WTC11 (cell line): ENCODE measurements at regions not wholly inside any gene's neighbourhood (a gene's known extent, or its start where the extent isn't known, plus 50 kb on each side); places are given as distances from the start of the nearest gene placed in this dataset.

Experiments used
- CREM ChIP-seq: sonication (generic); formaldehyde crosslinking; IDR thresholded peaks from 2 replicates; pipeline ENCODE4 v1.8.1; 2022; ENCODE audit warnings: mild to moderate bottlenecking, missing genetic modification reagents, moderate library complexity
- ESRRA ChIP-seq: sonication (generic); formaldehyde crosslinking; IDR thresholded peaks from 2 replicates; pipeline ENCODE4 v1.8.1; 2022; ENCODE audit warnings: mild to moderate bottlenecking, missing genetic modification reagents, borderline replicate concordance
- TP53 ChIP-seq: sonication (generic); formaldehyde crosslinking; IDR thresholded peaks from 2 replicates; pipeline ENCODE4 v1.8.1; 2023; ENCODE audit warnings: mild to moderate bottlenecking, missing genetic modification reagents
- ZNF671 ChIP-seq: fragments of 250-450 bp; sonication (Bioruptor Pico); IDR thresholded peaks from 2 replicates; pipeline ENCODE4 v1.8.0; 2021; ENCODE audit warnings: mild to moderate bottlenecking
- TF ChIP-seq, protein P1 (sequence below): fragments of 200-600 bp; IDR thresholded peaks from 2 replicates; pipeline ENCODE4 v1.8.0; 2022; ENCODE audit warnings: antibody characterized with exemption

DNA sequence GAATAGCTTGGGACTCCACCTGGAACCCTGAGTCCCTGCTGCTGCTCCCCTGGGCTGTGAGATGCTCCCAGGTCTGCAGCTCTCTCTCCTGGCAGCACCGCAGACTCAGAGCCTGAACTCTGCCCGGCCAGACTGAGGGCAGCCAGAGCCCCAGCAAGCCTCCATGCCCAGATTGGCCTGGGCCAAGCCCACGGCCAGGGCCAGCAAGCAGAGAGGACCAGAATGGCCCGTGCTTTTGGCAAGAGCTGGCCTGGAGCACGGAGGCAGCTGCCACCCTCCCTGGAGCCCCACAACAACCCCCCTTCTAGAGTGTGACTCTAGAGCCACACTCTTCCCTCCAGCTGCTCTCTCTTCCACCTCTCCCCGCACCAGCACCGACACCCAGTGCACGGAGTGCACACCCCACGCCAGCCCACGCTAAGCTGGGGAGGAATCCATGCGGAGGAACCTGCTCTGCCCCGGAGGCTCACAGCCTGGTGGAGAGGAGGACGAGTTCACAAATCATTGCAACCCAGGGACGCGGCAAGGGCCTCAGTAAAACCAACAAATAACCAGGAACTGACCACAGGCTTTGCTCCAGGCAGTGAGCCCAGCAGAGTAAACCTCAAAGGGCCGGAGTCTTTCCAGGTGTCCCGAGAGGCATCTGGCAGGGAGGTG, 110.3 kb downstream of the HMX1 start:
- no peak for TF ChIP-seq ZNF671 (CRISPR knock-in tag)
- TF ChIP-seq, protein P1, sequence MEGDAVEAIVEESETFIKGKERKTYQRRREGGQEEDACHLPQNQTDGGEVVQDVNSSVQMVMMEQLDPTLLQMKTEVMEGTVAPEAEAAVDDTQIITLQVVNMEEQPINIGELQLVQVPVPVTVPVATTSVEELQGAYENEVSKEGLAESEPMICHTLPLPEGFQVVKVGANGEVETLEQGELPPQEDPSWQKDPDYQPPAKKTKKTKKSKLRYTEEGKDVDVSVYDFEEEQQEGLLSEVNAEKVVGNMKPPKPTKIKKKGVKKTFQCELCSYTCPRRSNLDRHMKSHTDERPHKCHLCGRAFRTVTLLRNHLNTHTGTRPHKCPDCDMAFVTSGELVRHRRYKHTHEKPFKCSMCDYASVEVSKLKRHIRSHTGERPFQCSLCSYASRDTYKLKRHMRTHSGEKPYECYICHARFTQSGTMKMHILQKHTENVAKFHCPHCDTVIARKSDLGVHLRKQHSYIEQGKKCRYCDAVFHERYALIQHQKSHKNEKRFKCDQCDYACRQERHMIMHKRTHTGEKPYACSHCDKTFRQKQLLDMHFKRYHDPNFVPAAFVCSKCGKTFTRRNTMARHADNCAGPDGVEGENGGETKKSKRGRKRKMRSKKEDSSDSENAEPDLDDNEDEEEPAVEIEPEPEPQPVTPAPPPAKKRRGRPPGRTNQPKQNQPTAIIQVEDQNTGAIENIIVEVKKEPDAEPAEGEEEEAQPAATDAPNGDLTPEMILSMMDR: no peak
- no peak for TF ChIP-seq CREM (CRISPR knock-in tag)
- TF ChIP-seq TP53 (CRISPR knock-in tag): no peak
- no peak for TF ChIP-seq ESRRA (CRISPR knock-in tag)
